Brain microvascular endothelial cell (primary cell): ENCODE measurements at regions not wholly inside any gene's neighbourhood (a gene's known extent, or its start where the extent isn't known, plus 50 kb on each side); places are given as distances from the start of the nearest gene placed in this dataset.

Source experiments
- DNase-seq: peaks from one replicate; pipeline ENCODE4 v3.0.0-alpha.2; 2020
- H3K27ac ChIP-seq: fragments of 250-450 bp; sonication (Bioruptor Pico); 2 replicates; pipeline ENCODE4 v1.5.1; 2020; ENCODE audit warnings: mild to moderate bottlenecking, moderate library complexity
- H3K27me3 ChIP-seq: fragments of 250-450 bp; sonication (Bioruptor Pico); replicated peaks from 2 replicates; pipeline ENCODE4 v1.5.1; 2020; ENCODE audit warnings: mild to moderate bottlenecking
- H3K36me3 ChIP-seq: fragments of 250-450 bp; sonication (Bioruptor Pico); replicated peaks from 2 replicates; pipeline ENCODE4 v1.5.1; 2020; ENCODE audit warnings: mild to moderate bottlenecking
- H3K4me3 ChIP-seq: 2 replicates; pipeline ENCODE4 v1.5.1; 2011; ENCODE audit warnings: low read depth, mild to moderate bottlenecking, control low read depth, low read length, moderate library complexity
- in situ Hi-C: cut with HindIII; loops from 2 replicates; pipeline ENCODE4 v1.10.0; 2017; ENCODE audit warnings: low sequenced_read_pairs, low pct_ligation_motif_present
- TF ChIP-seq, protein P1 (sequence below): IDR thresholded peaks from 2 replicates; pipeline ENCODE4 v1.5.1; 2011; ENCODE audit warnings: low read depth, mild to moderate bottlenecking, moderate library complexity, low read length, control low read depth, inconsistent platforms; ENCODE audit errors: missing control alignments

DNA sequence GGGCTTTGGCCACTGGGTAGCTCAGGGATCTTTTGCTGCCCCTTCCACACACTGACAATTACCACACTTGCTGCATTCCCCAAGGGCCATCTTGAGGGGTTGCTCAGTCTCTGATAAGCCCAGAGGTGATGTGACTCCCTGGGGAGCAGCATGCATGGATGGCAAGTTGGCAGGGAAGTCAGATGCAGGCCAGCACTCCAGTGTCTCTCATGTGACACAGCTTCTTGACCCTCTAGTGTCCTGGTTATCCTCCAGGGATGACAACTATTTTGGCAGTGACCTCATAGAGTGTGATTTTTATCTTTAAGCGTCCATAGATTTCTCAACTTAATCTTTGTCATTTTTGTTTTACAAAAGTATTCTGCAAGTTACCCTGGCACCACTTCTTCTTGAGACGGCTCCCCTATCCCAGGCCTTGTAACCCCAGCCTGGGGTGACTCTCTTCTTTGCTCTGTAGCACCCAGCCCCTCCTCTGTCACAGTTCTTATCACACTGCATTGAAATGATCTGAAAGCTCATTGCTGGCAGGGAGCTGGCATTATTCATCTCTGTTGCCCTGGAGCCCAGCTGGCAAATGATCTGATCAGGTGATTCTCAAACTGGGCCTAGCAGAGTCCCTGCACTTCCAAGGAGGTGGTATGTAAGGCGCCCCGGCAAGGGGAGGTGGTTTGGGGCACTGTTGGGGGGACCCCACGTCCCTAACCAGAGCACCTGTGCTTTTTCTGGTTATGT lies 72.6 kb downstream of the TENT5C start:
- Histone ChIP-seq H3K27me3 (no peaks in the 10 kb centered on the region), H3K27ac (no peak overlapping the region), H3K36me3 (no peaks in the 10 kb centered on the region), H3K4me3 (no peak overlapping the region)
- TF ChIP-seq, protein P1, sequence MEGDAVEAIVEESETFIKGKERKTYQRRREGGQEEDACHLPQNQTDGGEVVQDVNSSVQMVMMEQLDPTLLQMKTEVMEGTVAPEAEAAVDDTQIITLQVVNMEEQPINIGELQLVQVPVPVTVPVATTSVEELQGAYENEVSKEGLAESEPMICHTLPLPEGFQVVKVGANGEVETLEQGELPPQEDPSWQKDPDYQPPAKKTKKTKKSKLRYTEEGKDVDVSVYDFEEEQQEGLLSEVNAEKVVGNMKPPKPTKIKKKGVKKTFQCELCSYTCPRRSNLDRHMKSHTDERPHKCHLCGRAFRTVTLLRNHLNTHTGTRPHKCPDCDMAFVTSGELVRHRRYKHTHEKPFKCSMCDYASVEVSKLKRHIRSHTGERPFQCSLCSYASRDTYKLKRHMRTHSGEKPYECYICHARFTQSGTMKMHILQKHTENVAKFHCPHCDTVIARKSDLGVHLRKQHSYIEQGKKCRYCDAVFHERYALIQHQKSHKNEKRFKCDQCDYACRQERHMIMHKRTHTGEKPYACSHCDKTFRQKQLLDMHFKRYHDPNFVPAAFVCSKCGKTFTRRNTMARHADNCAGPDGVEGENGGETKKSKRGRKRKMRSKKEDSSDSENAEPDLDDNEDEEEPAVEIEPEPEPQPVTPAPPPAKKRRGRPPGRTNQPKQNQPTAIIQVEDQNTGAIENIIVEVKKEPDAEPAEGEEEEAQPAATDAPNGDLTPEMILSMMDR, result no peak
- no peak for DNase-seq
- in situ Hi-C loops, result no loop called here

DNA sequence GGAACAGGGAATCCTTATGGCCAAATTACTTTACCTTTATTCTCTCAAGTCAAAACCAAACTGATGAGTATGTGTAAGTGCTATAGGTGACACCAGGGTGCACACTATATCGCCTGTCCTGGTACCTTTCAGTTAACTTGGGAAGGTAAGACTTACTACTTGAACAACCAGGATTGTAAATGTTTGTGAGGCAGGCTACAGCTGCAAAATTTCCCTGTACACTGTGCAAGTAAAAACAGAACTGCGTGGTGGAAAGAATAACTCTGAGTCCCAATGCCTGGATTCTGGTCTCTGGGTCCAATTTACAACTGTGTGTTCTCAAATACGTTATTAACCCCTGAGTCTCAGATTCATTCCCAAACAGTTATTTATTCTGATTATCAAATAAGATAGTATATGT lies 73.5 kb downstream of the TENT5C start:
- no peak for DNase-seq
- Histone ChIP-seq H3K36me3 (no peaks in the 10 kb centered on the region), H3K4me3 (no peak overlapping the region), H3K27ac (no peak overlapping the region), H3K27me3 (no peaks in the 10 kb centered on the region)
- in situ Hi-C loops, result no loop called here
- TF ChIP-seq, protein P1, result no peak

DNA sequence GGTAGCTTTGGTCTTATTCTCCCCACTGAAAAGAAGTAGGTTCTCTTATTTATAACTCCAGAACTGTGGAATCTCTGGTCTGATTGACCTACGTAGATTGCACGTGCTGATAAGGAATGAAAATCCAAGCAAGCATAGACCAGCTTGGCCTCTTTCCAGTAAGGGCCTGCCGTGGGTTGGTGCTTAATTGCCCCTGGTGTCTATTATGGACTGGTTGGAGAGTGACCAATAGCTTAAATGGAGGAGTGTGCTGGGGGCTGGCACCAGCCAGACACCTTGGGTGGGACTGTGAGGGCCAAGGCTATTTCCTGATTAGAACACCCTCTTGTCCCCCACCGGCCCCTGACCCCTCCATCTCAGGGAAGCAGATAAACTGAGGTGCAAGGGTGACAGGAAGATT lies 74.0 kb downstream of the TENT5C start:
- in situ Hi-C loops, result no loop called here
- no peaks in the 10 kb centered on the region for H3K27me3 ChIP-seq
- no peak overlapping the region for H3K4me3 ChIP-seq
- DNase-seq, result no peak
- no peaks in the 10 kb centered on the region for H3K36me3 ChIP-seq
- no peak overlapping the region for H3K27ac ChIP-seq
- TF ChIP-seq, protein P1, result no peak

DNA sequence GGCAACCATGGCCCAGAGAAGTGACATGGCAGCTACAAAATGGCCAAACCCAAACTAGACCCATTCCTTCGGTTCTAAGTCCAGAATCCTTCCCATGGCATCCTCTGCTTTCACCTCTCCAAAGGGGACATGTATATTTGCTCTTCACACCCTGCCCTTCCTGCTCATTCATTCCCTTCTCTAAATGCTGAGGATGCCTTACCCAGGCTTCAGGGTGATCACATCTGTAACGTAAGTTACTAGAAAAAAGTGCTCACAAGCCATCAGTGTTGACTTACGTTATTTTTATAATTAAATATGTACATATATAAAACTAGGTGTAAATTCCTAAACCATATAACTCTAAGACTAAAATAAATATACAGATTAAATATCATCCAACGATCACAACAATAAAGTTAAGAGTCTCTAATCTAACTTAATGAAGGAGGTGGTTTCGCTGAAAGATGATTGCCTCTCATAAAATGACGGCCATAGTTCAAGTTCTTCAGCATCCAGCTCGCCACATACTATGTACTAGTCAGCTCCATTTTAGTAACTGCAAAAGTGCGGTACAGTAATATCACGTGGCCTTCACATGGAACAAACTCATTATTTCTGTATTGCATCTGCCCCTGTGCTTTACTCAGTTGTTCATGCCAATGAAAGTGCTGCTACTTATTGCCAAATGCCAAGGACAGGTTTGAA lies 74.6 kb downstream of the TENT5C start:
- TF ChIP-seq, protein P1, result no peak
- Histone ChIP-seq H3K4me3 (no peak overlapping the region), H3K36me3 (no peaks in the 10 kb centered on the region), H3K27ac (no peak overlapping the region), H3K27me3 (no peaks in the 10 kb centered on the region)
- DNase-seq, result no peak
- in situ Hi-C loops, result no loop called here

DNA sequence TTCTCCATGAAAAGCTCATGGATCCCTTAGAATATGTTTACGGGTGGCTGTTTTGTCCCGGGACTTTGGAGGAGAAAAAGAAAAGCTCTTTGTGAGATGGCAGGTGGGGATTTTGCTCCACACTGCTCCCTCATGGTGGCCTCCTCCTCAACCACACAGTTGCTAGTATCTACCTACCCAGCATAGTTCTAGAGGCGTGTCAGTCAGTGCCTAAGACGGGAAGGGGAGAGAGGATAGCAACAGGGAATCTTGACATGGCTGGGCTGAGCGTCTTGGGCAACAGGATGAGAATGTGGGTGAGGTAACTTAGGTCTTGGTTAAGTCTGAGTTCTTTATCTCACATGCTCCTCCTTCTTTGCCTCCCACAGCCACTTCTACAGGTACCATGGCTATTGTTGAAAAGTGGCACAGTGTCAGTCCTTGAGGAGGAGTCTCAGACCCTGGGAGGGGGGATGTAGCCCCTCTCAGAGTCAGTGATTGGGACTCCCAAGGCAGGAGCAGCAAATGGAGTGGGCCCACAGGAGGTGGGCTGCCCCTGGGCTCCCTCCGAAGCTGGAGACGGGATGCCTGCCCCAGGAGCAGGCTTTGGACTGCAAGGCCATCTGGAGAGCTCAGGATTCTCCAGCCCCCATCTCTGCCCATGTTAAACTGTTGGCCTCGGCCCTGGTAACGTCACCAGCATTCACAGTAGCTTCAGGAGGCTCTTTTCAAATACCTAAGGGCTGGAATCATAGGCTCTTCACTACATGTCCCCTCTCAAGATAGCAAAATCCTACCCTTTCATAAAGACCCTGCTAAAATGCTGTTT lies 75.4 kb downstream of the TENT5C start:
- Histone ChIP-seq H3K4me3 (no peak overlapping the region), H3K27me3 (no peaks in the 10 kb centered on the region), H3K27ac (no peak overlapping the region), H3K36me3 (no peaks in the 10 kb centered on the region)
- in situ Hi-C loops, result no loop called here
- no peak for DNase-seq
- TF ChIP-seq, protein P1, result no peak
